Fibroblast of lung (primary cell): ENCODE measurements at regions not wholly inside any gene's neighbourhood (a gene's known extent, or its start where the extent isn't known, plus 50 kb on each side); places are given as distances from the start of the nearest gene placed in this dataset.

Experiments used
- DNase-seq, 2 donors: peaks; one replicate each; pipeline versions ENCODE4 v3.0.0 to v3.0.0-alpha.2; 2010; ENCODE audit warnings: low read depth in 2 of 2
- H2AFZ ChIP-seq: 2 replicates; pipeline ENCODE4 v1.5.1; 2012; ENCODE audit warnings: low read length, control low read depth, inconsistent platforms
- H3K27ac ChIP-seq: 2 replicates; pipeline ENCODE4 v1.5.1; 2011; ENCODE audit warnings: low read length, control low read depth; ENCODE audit not compliant: insufficient read depth
- H3K27me3 ChIP-seq: 2 replicates; pipeline ENCODE4 v1.5.1; 2011; ENCODE audit warnings: mild to moderate bottlenecking, low read length; ENCODE audit not compliant: control insufficient read depth, insufficient read depth
- H3K36me3 ChIP-seq: 2 replicates; pipeline ENCODE4 v1.5.1; 2011; ENCODE audit warnings: low read length; ENCODE audit not compliant: control insufficient read depth, insufficient read depth
- H3K4me1 ChIP-seq: 2 replicates; pipeline ENCODE4 v1.5.1; 2011; ENCODE audit warnings: low read length; ENCODE audit not compliant: control insufficient read depth, insufficient read depth; ENCODE audit errors: extremely low read depth
- H3K4me2 ChIP-seq: 2 replicates; pipeline ENCODE4 v1.5.1; 2011; ENCODE audit warnings: low read length, control low read depth; ENCODE audit not compliant: insufficient read depth; ENCODE audit errors: extremely low read depth
- H3K4me3 ChIP-seq, 4 experiments: fragments of 200-600 bp in 1 of 4; sonication (generic) in 1 of 4; replicated peaks in 1 of 4; 2 replicates each; pipeline ENCODE4 v1.5.1; 2011 to 2016; ENCODE audit warnings: low read length in 4 of 4, low read depth in 3 of 4, mild to moderate bottlenecking in 3 of 4, control low read depth in 2 of 4, inconsistent platforms in 1 of 4, mixed read lengths in 1 of 4; ENCODE audit not compliant: insufficient read depth in 1 of 4; ENCODE audit errors: control extremely low read depth in 1 of 4
- H3K79me2 ChIP-seq: 2 replicates; pipeline ENCODE4 v1.5.1; 2012; ENCODE audit warnings: mild to moderate bottlenecking, low read length, inconsistent platforms; ENCODE audit not compliant: control insufficient read depth, insufficient read depth
- H3K9ac ChIP-seq: 2 replicates; pipeline ENCODE4 v1.5.1; 2011; ENCODE audit warnings: mild to moderate bottlenecking, low read length, control low read depth; ENCODE audit not compliant: insufficient read depth
- H3K9me3 ChIP-seq: 2 replicates; pipeline ENCODE4 v1.5.1; 2012; ENCODE audit warnings: low read depth, low read length; ENCODE audit not compliant: control insufficient read depth, insufficient read depth
- H4K20me1 ChIP-seq: 2 replicates; pipeline ENCODE4 v1.5.1; 2011; ENCODE audit warnings: low read length; ENCODE audit not compliant: control insufficient read depth, insufficient read depth; ENCODE audit errors: extremely low read depth
- CTCF ChIP-seq, 2 donors: IDR thresholded peaks in 1 of 2; conservative IDR thresholded peaks in 1 of 2; 1 replicate in 1 of 2; 2 replicates in 1 of 2; pipeline ENCODE4 v1.5.1; 2011 to 2012; ENCODE audit warnings: low read length in 2 of 2, control low read depth in 1 of 2, inconsistent platforms in 1 of 2, low read depth in 1 of 2, mild to moderate bottlenecking in 1 of 2
- EZH2 ChIP-seq: IDR thresholded peaks from 2 replicates; pipeline ENCODE4 v1.5.1; 2012; ENCODE audit warnings: low read length, control low read depth, mild to moderate bottlenecking; ENCODE audit errors: missing control alignments

DNA sequence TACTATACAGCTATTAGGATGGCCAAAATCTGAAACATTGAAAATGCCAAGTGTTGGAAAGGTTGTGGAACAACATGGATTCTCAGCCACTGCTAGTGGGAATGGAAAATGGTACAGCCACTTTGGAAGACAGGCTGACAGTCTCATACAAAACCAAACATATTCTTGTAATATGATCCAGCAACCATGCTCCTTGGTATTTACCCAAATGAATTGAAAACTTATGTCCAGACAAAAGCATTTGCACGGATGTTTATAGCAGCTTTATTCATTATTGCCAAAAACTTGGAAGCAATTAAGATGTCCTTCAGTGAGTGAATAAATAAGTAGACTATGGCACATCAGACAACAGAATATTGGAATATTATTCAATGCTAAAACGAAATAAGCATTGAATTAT lies 105.8 kb upstream of the DCLK2 start:
- TF ChIP-seq CTCF (conservative IDR thresholded peaks at IDR 0.05 in 1 of 2, IDR thresholded peaks at IDR 0.05 in 1 of 2; ENCODE audit: low read depth in 1 of 2, low read length in 2 of 2) (no peak), EZH2 (no peak)
- H3K9ac ChIP-seq: no peak overlapping the region
- no peaks in the 10 kb centered on the region for H3K27me3 ChIP-seq
- no peaks in the 10 kb centered on the region for H4K20me1 ChIP-seq
- no peaks in the 10 kb centered on the region for H3K79me2 ChIP-seq
- peak in 1 of 2 donors; percentile 3 for DNase-seq
- H3K27ac ChIP-seq: no peak overlapping the region
- no peaks in the 10 kb centered on the region for H3K9me3 ChIP-seq
- no peak overlapping the region for H3K4me3 ChIP-seq
- no peak overlapping the region for H2AFZ ChIP-seq
- no peaks in the 10 kb centered on the region for H3K36me3 ChIP-seq
- H3K4me2 ChIP-seq: no peak overlapping the region
- H3K4me1 ChIP-seq: no peaks in the 10 kb centered on the region

- Histone ChIP-seq H2AFZ (no peak overlapping the region), H3K4me1 (no peaks in the 10 kb centered on the region), H3K9ac (no peak overlapping the region), H3K4me3 (no peak overlapping the region), H3K9me3 (no peaks in the 10 kb centered on the region), H3K36me3 (no peaks in the 10 kb centered on the region), H3K79me2 (no peaks in the 10 kb centered on the region), H4K20me1 (no peaks in the 10 kb centered on the region), H3K4me2 (no peak overlapping the region), H3K27ac (no peak overlapping the region), H3K27me3 (no peaks in the 10 kb centered on the region)
- no peak for DNase-seq
- TF ChIP-seq EZH2: no peak
- no peak for TF ChIP-seq CTCF (conservative IDR thresholded peaks at IDR 0.05 in 1 of 2, IDR thresholded peaks at IDR 0.05 in 1 of 2; ENCODE audit: low read depth in 1 of 2, low read length in 2 of 2)
These were observed 105.1 kb upstream of the DCLK2 start for GRCh38 chr4:149973181-149973580.

DNA sequence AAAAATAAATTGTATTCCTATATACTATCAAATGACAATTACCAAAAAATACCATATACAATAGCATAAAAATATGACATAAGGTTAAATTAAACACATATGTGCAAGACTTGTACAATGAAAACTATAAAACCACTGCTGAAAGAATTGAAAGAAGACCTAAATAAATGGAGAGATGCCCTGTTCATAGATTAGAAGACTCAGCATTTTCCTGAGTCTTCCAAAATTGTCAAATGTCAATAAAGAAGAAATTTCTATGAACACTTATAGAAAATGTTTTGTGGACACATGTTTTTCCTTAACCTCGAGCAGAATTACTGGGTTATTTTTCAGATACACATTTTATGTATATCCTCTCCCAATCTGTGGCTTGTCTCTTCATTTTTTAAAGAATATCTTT lies 103.1 kb upstream of the DCLK2 start:
- H3K4me1 ChIP-seq: no peaks in the 10 kb centered on the region
- H3K4me2 ChIP-seq: no peak overlapping the region
- H3K9ac ChIP-seq: no peak overlapping the region
- no peak for TF ChIP-seq CTCF (conservative IDR thresholded peaks at IDR 0.05 in 1 of 2, IDR thresholded peaks at IDR 0.05 in 1 of 2; ENCODE audit: low read depth in 1 of 2, low read length in 2 of 2)
- no peak for TF ChIP-seq EZH2
- no peaks in the 10 kb centered on the region for H4K20me1 ChIP-seq
- no peak overlapping the region for H3K4me3 ChIP-seq
- H3K36me3 ChIP-seq: no peaks in the 10 kb centered on the region
- H3K79me2 ChIP-seq: no peaks in the 10 kb centered on the region
- no peaks in the 10 kb centered on the region for H3K9me3 ChIP-seq
- no peaks in the 10 kb centered on the region for H3K27me3 ChIP-seq
- H2AFZ ChIP-seq: no peak overlapping the region
- H3K27ac ChIP-seq: no peak overlapping the region
- no peak for DNase-seq
